H1 (cell line): ENCODE measurements at regions not wholly inside any gene's neighbourhood (a gene's known extent, or its start where the extent isn't known, plus 50 kb on each side); places are given as distances from the start of the nearest gene placed in this dataset.

Experiments
- CTCF ChIA-PET: fragments of 300-600 bp; sonication (Branson Sonifier 250); formaldehyde crosslinking; loops from one replicate; lab custom pipeline; 2021; ENCODE audit not compliant: partially characterized antibody; lab: Charles Lee
- POLR2A ChIA-PET: fragments of 300-600 bp; sonication (Branson Sonifier 250); formaldehyde crosslinking; loops from one replicate; lab custom pipeline; 2021; ENCODE audit warnings: inconsistent platforms; ENCODE audit not compliant: partially characterized antibody; lab: Charles Lee
- DNase-seq, 2 experiments: peaks; one replicate each; pipeline versions ENCODE4 v3.0.0 to v3.0.0-alpha.2; 2010 to 2022; ENCODE audit warnings: low spot score in 2 of 2, low read depth in 1 of 2, mixed read lengths in 1 of 2
- FAIRE-seq: peaks from 2 replicates; lab custom pipeline; 2011; peaks lifted over from hg19 to GRCh38; lab: Jason Lieb, UNC
- H2AFZ ChIP-seq: 2 replicates; pipeline ENCODE4 v1.8.1; 2012; ENCODE audit warnings: low read length, inconsistent platforms
- H2AK5ac ChIP-seq: 2 replicates; pipeline ENCODE4 v1.6.1; 2013; ENCODE audit warnings: low read depth, low read length
- H2BK120ac ChIP-seq: replicated peaks from 2 replicates; pipeline ENCODE3; 2013; ENCODE audit warnings: low read depth, low read length, inconsistent platforms
- H2BK12ac ChIP-seq: 2 replicates; pipeline ENCODE4 v1.6.1; 2013; ENCODE audit warnings: low read depth, low read length
- H2BK15ac ChIP-seq: 2 replicates; pipeline ENCODE4 v1.6.1; 2013; ENCODE audit warnings: low read length
- H2BK20ac ChIP-seq: 2 replicates; pipeline ENCODE4 v1.6.1; 2013; ENCODE audit warnings: low read length
- H2BK5ac ChIP-seq: 2 replicates; pipeline ENCODE4 v1.6.1; 2013; ENCODE audit warnings: low read depth, low read length
- H3K14ac ChIP-seq: 2 replicates; pipeline ENCODE4 v1.6.1; 2013; ENCODE audit warnings: inconsistent platforms; ENCODE audit not compliant: insufficient read length
- H3K18ac ChIP-seq: 2 replicates; pipeline ENCODE4 v1.6.1; 2013; ENCODE audit warnings: low read length; ENCODE audit errors: extremely low read depth
- H3K23ac ChIP-seq: 2 replicates; pipeline ENCODE4 v1.6.1; 2013; ENCODE audit warnings: inconsistent platforms; ENCODE audit not compliant: insufficient read length
- H3K23me2 ChIP-seq: 2 replicates; pipeline ENCODE4 v1.6.1; 2013; ENCODE audit warnings: low read depth, low read length
- H3K27ac ChIP-seq: 2 replicates; pipeline ENCODE4 v1.6.1; 2011; ENCODE audit warnings: low read depth, low read length, inconsistent platforms
- H3K27me3 ChIP-seq, 4 experiments: replicated peaks in 1 of 4; 1 replicate in 1 of 4; 2 replicates in 3 of 4; pipeline versions ENCODE4 v1.6.1 to v1.8.1; 2011 to 2013; ENCODE audit warnings: low read length in 3 of 4, mild to moderate bottlenecking in 3 of 4, inconsistent platforms in 2 of 4, mixed read lengths in 2 of 4, moderate library complexity in 1 of 4; ENCODE audit not compliant: control insufficient read depth in 3 of 4, insufficient read depth in 3 of 4; ENCODE audit errors: extremely low read depth in 1 of 4
- H3K36me3 ChIP-seq, 4 experiments: 2 replicates each; pipeline versions ENCODE4 v1.6.1 to v1.8.1; 2011 to 2013; ENCODE audit warnings: mild to moderate bottlenecking in 4 of 4, low read length in 3 of 4, moderate library complexity in 2 of 4, control low read depth in 1 of 4, inconsistent platforms in 1 of 4; ENCODE audit not compliant: insufficient read depth in 4 of 4, control insufficient read depth in 2 of 4
- H3K4ac ChIP-seq: replicated peaks from 2 replicates; pipeline ENCODE3; 2013; ENCODE audit warnings: low read length, low read depth, mixed read lengths, inconsistent platforms; ENCODE audit not compliant: insufficient read length
- H3K4me1 ChIP-seq, 4 experiments: replicated peaks in 1 of 4; 1 replicate in 1 of 4; 2 replicates in 3 of 4; pipeline versions ENCODE4 v1.6.1 to v1.8.1; 2011 to 2013; ENCODE audit warnings: low read length in 3 of 4, inconsistent platforms in 2 of 4, mixed read lengths in 1 of 4; ENCODE audit not compliant: insufficient read depth in 4 of 4, control insufficient read depth in 3 of 4
- H3K4me2 ChIP-seq, 2 experiments: 2 replicates each; pipeline versions ENCODE4 v1.6.1 to v1.8.1; 2011 to 2013; ENCODE audit warnings: low read depth in 2 of 2, low read length in 2 of 2, control low read depth in 1 of 2, inconsistent platforms in 1 of 2, mild to moderate bottlenecking in 1 of 2; ENCODE audit not compliant: insufficient read depth in 1 of 2
- H3K4me3 ChIP-seq, 4 experiments: fragments of 200-600, 300-600 bp in 1 of 4; sonication (generic), shearing (Covaris generic), sonication (Bioruptor Twin) in 1 of 4; 2 replicates each; pipeline versions ENCODE4 v1.5.1 to v1.8.1; 2011 to 2016; ENCODE audit warnings: low read length in 4 of 4, low read depth in 3 of 4, control low read depth in 2 of 4, inconsistent platforms in 2 of 4, mild to moderate bottlenecking in 2 of 4, mixed read lengths in 1 of 4, moderate library complexity in 1 of 4; ENCODE audit not compliant: insufficient read depth in 2 of 4; ENCODE audit errors: extremely low read depth in 1 of 4
- H3K56ac ChIP-seq: replicated peaks from 2 replicates; pipeline ENCODE3; 2013; ENCODE audit warnings: low read depth, mild to moderate bottlenecking, mixed read lengths, low read length, inconsistent platforms; ENCODE audit not compliant: insufficient read length
- H3K79me1 ChIP-seq: 2 replicates; pipeline ENCODE4 v1.6.1; 2013; ENCODE audit warnings: low read depth, low read length, control low read depth
- H3K79me2 ChIP-seq, 2 experiments: 2 replicates each; pipeline versions ENCODE4 v1.6.1 to v1.8.1; 2012 to 2013; ENCODE audit warnings: low read length in 2 of 2, mild to moderate bottlenecking in 2 of 2, inconsistent platforms in 1 of 2; ENCODE audit not compliant: insufficient read depth in 2 of 2, control insufficient read depth in 1 of 2
- H3K9ac ChIP-seq, 4 experiments: replicated peaks in 1 of 4; 1 replicate in 1 of 4; 2 replicates in 3 of 4; pipeline versions ENCODE4 v1.6.1 to v1.8.1; 2011 to 2013; ENCODE audit warnings: low read depth in 3 of 4, low read length in 3 of 4, control low read depth in 2 of 4, mild to moderate bottlenecking in 2 of 4, moderate library complexity in 2 of 4, inconsistent platforms in 1 of 4; ENCODE audit errors: extremely low read depth in 1 of 4
- H3K9me3 ChIP-seq, 2 experiments: 2 replicates each; pipeline versions ENCODE4 v1.6.1 to v1.8.1; 2012 to 2013; ENCODE audit warnings: mild to moderate bottlenecking in 2 of 2, moderate library complexity in 2 of 2, control low read depth in 1 of 2, inconsistent platforms in 1 of 2, low read depth in 1 of 2, low read length in 1 of 2, mixed read lengths in 1 of 2; ENCODE audit not compliant: insufficient read depth in 2 of 2
- H4K20me1 ChIP-seq, 2 experiments: replicated peaks in 1 of 2; 2 replicates each; pipeline versions ENCODE3 to v1.8.1; 2011 to 2013; ENCODE audit warnings: inconsistent platforms in 2 of 2, low read length in 2 of 2, mild to moderate bottlenecking in 1 of 2; ENCODE audit not compliant: insufficient read depth in 2 of 2, control insufficient read depth in 1 of 2
- H4K5ac ChIP-seq: 2 replicates; pipeline ENCODE4 v1.6.1; 2013; ENCODE audit warnings: low read length, low read depth, mixed read lengths, inconsistent platforms; ENCODE audit not compliant: insufficient read length
- H4K8ac ChIP-seq: 2 replicates; pipeline ENCODE4 v1.8.0; 2013; ENCODE audit warnings: mild to moderate bottlenecking, moderate library complexity, low read length, inconsistent platforms; ENCODE audit not compliant: insufficient read depth; ENCODE audit errors: extremely low read depth
- H4K91ac ChIP-seq: replicated peaks from 2 replicates; pipeline ENCODE3; 2013; ENCODE audit warnings: low read length, mixed read lengths, inconsistent platforms; ENCODE audit not compliant: insufficient read length
- CBX5 ChIP-seq: fragments of 300-800, 300-1000 bp; sonication (generic); IDR thresholded peaks from 2 replicates; pipeline ENCODE4 v1.7.1; 2016; ENCODE audit warnings: antibody characterized with exemption, low read length, low read depth
- CTBP2 ChIP-seq: IDR thresholded peaks from 2 replicates; pipeline ENCODE4 v1.7.0; 2011; ENCODE audit warnings: borderline replicate concordance, mild to moderate bottlenecking, moderate library complexity, mixed read lengths, low read length; ENCODE audit not compliant: insufficient read depth, insufficient read length
- E2F6 ChIP-seq: IDR thresholded peaks from 2 replicates; pipeline ENCODE4 v1.6.1; 2012; ENCODE audit warnings: inconsistent platforms
- JUN ChIP-seq: IDR thresholded peaks from 2 replicates; pipeline ENCODE4 v1.6.1; 2011; ENCODE audit warnings: low read depth, mild to moderate bottlenecking, improper control_type of control experiment, low read length
- MAFK ChIP-seq: IDR thresholded peaks from 2 replicates; pipeline ENCODE4 v1.6.1; 2012; ENCODE audit warnings: low read depth, mild to moderate bottlenecking, improper control_type of control experiment, low read length
- RAD21 ChIP-seq, 2 experiments: IDR thresholded peaks in 1 of 2; conservative IDR thresholded peaks in 1 of 2; 2 replicates each; pipeline ENCODE4 v1.6.1; 2011; ENCODE audit warnings: low read depth in 2 of 2, low read length in 2 of 2, improper control_type of control experiment in 1 of 2, inconsistent platforms in 1 of 2, mild to moderate bottlenecking in 1 of 2, moderate library complexity in 1 of 2
- TAF7 ChIP-seq: optimal IDR thresholded peaks from 2 replicates; pipeline ENCODE3; 2011; ENCODE audit warnings: low read depth, mild to moderate bottlenecking, inconsistent platforms, low read length, moderate library complexity, borderline replicate concordance
- TCF12 ChIP-seq: IDR thresholded peaks from 2 replicates; pipeline ENCODE4 v1.6.1; 2011; ENCODE audit warnings: low read depth, mild to moderate bottlenecking, low read length
- ZNF274 ChIP-seq: IDR thresholded peaks from 2 replicates; pipeline ENCODE4 v1.7.0; 2012; ENCODE audit warnings: low read length, borderline replicate concordance; ENCODE audit errors: extremely low read depth
- WGBS, 2 experiments: shearing (Covaris generic) in 1 of 2; methylation state at CpG; one replicate each; pipeline versions ENCODE4 v1.1.6 to v1.1.7; 2013 to 2015; ENCODE audit warnings: low lambda C conversion rate in 2 of 2, mixed read lengths in 2 of 2, inconsistent platforms in 1 of 2, low coverage in 1 of 2, missing lambda C conversion rate in 1 of 2; ENCODE audit not compliant: insufficient replicate concordance in 2 of 2, insufficient coverage in 1 of 2, insufficient read length in 1 of 2; ENCODE audit errors: extremely low coverage in 1 of 2, missing lambda C conversion rate in 1 of 2; 5-methylcytosine and 5-hydroxymethylcytosine counted together

- Histone ChIP-seq H2BK5ac (no peak overlapping the region), H3K9me3 (no peaks in the 10 kb centered on the region), H3K4me3 (no peak overlapping the region), H3K36me3 (no peaks in the 10 kb centered on the region), H2BK120ac (no peak overlapping the region), H2AFZ (no peak overlapping the region), H3K9ac (no peak overlapping the region), H2AK5ac (no peak overlapping the region), H3K79me1 (no peaks in the 10 kb centered on the region), H3K79me2 (no peaks in the 10 kb centered on the region), H4K5ac (no peak overlapping the region), H3K23me2 (no peaks in the 10 kb centered on the region), H3K27me3 (no peaks in the 10 kb centered on the region), H3K14ac (no peak overlapping the region), H4K8ac (no peak overlapping the region), H3K23ac (no peak overlapping the region), H4K91ac (no peak overlapping the region), H4K20me1 (peaks cover 0 to 1% of the 10 kb centered on the region in 2 experiments), H3K18ac (no peak overlapping the region), H3K56ac (no peak overlapping the region), H3K4ac (no peak overlapping the region), H3K4me1 (no peaks in the 10 kb centered on the region), H3K4me2 (no peak overlapping the region), H3K27ac (no peak overlapping the region), H2BK15ac (no peak overlapping the region), H2BK12ac (no peak overlapping the region), H2BK20ac (no peak overlapping the region)
- DNase-seq (no peak), FAIRE-seq (no peak)
- ChIA-PET CTCF (no interaction called here), POLR2A (no interaction called here)
- WGBS, 2 experiments, result 88% methylated on average over 1 of the region's 1 CpG; no CpG with 5 or more reads in 1 of the 2 experiments
- TF ChIP-seq TAF7 (no peak), ZNF274 (no peak), RAD21 (IDR thresholded peaks at IDR 0.05 in 1 of 2, conservative IDR thresholded peaks at IDR 0.05 in 1 of 2; ENCODE audit: low read depth in 2 of 2, low read length in 2 of 2) (no peak), JUN (no peak), MAFK (no peak), TCF12 (no peak), E2F6 (no peak), CBX5 (no peak), CTBP2 (no peak)
Observed at GRCh38 chr3:74265069-74265468, 349.4 kb downstream of the CNTN3 start.
